Spleen (tissue), 7 donors: ENCODE measurements at regions not wholly inside any gene's neighbourhood (a gene's known extent, or its start where the extent isn't known, plus 50 kb on each side); places are given as distances from the start of the nearest gene placed in this dataset.

Experiments used
- POLR2A ChIP-seq, 3 donors: fragments of 450-650 bp; IDR thresholded peaks; one replicate each; pipeline ENCODE4 v1.5.1; 2017; ENCODE audit warnings: antibody characterized with exemption in 3 of 3, mild to moderate bottlenecking in 1 of 3
- TF ChIP-seq, protein P1 (sequence below), 11 experiments: fragments of 200-600 bp in 7 of 11; fragments of 450-650 bp in 4 of 11; sonication (generic) in 4 of 11; IDR thresholded peaks in 8 of 11; conservative IDR thresholded peaks in 3 of 11; 1 replicate in 7 of 11; 2 replicates in 4 of 11; pipeline versions ENCODE4 v1.4.0 to v1.8.0; 2016 to 2021; ENCODE audit warnings: antibody characterized with exemption in 11 of 11, inconsistent platforms in 4 of 11, mild to moderate bottlenecking in 1 of 11
- donor health status: DM: no; HTN: no; CAD: no; lungs with moderate emphysema.
- donor health status: DM: no; HTN: no; CAD: no.
- donor health status: DM: no; HTN: no; CAD: no.

DNA sequence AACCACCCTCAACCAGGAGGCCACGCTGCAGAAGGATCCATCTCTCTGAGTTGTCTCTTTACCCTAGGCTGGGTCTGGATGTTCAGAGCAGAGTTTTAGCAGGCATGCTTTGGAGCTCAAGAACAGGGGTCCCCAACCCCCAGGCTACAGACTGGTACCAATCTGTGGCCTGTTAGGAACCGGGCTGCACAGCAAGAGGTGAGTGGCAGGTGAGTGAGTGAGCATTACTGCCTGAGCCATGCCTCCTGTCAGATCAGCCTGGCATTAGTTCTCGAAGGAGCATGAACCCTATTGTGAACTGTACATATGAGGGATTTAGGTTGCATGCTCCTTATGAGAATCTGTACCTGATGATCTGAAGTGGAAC lies 172.5 kb downstream of the UXS1 start:
- TF ChIP-seq, protein P1, sequence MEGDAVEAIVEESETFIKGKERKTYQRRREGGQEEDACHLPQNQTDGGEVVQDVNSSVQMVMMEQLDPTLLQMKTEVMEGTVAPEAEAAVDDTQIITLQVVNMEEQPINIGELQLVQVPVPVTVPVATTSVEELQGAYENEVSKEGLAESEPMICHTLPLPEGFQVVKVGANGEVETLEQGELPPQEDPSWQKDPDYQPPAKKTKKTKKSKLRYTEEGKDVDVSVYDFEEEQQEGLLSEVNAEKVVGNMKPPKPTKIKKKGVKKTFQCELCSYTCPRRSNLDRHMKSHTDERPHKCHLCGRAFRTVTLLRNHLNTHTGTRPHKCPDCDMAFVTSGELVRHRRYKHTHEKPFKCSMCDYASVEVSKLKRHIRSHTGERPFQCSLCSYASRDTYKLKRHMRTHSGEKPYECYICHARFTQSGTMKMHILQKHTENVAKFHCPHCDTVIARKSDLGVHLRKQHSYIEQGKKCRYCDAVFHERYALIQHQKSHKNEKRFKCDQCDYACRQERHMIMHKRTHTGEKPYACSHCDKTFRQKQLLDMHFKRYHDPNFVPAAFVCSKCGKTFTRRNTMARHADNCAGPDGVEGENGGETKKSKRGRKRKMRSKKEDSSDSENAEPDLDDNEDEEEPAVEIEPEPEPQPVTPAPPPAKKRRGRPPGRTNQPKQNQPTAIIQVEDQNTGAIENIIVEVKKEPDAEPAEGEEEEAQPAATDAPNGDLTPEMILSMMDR (IDR thresholded peaks at IDR 0.05 in 8 of 11, conservative IDR thresholded peaks at IDR 0.05 in 3 of 11): no peak
- no peak for TF ChIP-seq POLR2A (IDR thresholded peaks at IDR 0.05)
